GM21528 (cell line): ENCODE measurements at regions not wholly inside any gene's neighbourhood (a gene's known extent, or its start where the extent isn't known, plus 50 kb on each side); places are given as distances from the start of the nearest gene placed in this dataset.
A peak's percentile ranks its signal among the peaks of the same experiment; 100 is the strongest.
"Not testable (repeated sequence)": the region's sequence is repeated elsewhere in the genome, so short reads cannot be mapped to it uniquely, and the experiment has no call there.

Experiments used
- ATAC-seq: cut with Tn5 transposase; IDR thresholded peaks from one replicate; pipeline ENCODE4 v1.9.1; 2021; ENCODE audit warnings: mild to moderate bottlenecking, moderate library complexity; ENCODE audit not compliant: unreplicated experiment, low FRiP score

GRCh38 chr2:113386780-113387433 lies 50.6 kb upstream of the ZNG1B start:
- ATAC-seq, result not testable (repeated sequence)

GRCh38 chr2:113379621-113380020 lies 57.9 kb upstream of the ZNG1B start:
- ATAC-seq, result not testable (repeated sequence)

- peak; percentile 80 for ATAC-seq
Measured at GRCh38 chr2:113376913-113377445, 60.5 kb upstream of the ZNG1B start.

- ATAC-seq, result peak; percentile 49
Measured at GRCh38 chr2:113376253-113376912, 61.1 kb upstream of the ZNG1B start.

- ATAC-seq, result not testable (repeated sequence)
Measured at GRCh38 chr2:113374857-113375256, 62.6 kb upstream of the ZNG1B start.

- ATAC-seq, result not testable (repeated sequence)
Measured at GRCh38 chr2:113372258-113372834, 65.1 kb upstream of the ZNG1B start.

- no peak for ATAC-seq
Measured at GRCh38 chr2:113370478-113371091, 66.9 kb upstream of the ZNG1B start.

GRCh38 chr2:113370030-113370429 lies 67.5 kb upstream of the ZNG1B start:
- no peak for ATAC-seq

- not testable (repeated sequence) for ATAC-seq
Measured at GRCh38 chr2:113368581-113368980, 68.9 kb upstream of the ZNG1B start.

- not testable (repeated sequence) for ATAC-seq
Measured at GRCh38 chr2:113366821-113367220, 70.7 kb upstream of the ZNG1B start.

GRCh38 chr2:113365791-113366190 lies 71.7 kb upstream of the ZNG1B start:
- ATAC-seq, result not testable (repeated sequence)

GRCh38 chr2:113365290-113365689 lies 72.2 kb upstream of the ZNG1B start:
- not testable (repeated sequence) for ATAC-seq

- no peak for ATAC-seq
Measured at GRCh38 chr2:113361051-113361450, 76.4 kb upstream of the ZNG1B start.

GRCh38 chr2:113357071-113357470 lies 78.3 kb upstream of the PAX8 start:
- no peak for ATAC-seq

- ATAC-seq, result not testable (repeated sequence)
Measured at GRCh38 chr2:113356284-113356683, 77.6 kb upstream of the PAX8 start.

GRCh38 chr2:113355339-113356015 lies 76.8 kb upstream of the PAX8 start:
- ATAC-seq, result not testable (repeated sequence)

- ATAC-seq, result no peak
Measured at GRCh38 chr2:113351375-113352355, 72.9 kb upstream of the PAX8 start.

- not testable (repeated sequence) for ATAC-seq
Measured at GRCh38 chr2:113343800-113344199, 65.1 kb upstream of the PAX8 start.

- ATAC-seq, result no peak
Measured at GRCh38 chr2:113342650-113343049, 63.9 kb upstream of the PAX8 start.
